ENCODE measurements at regions not wholly inside any gene's neighbourhood (a gene's known extent, or its start where the extent isn't known, plus 50 kb on each side); places are given as distances from the start of the nearest gene placed in this dataset.

- Histone ChIP-seq H4K8ac (ENCODE audit: low read length) (no peak overlapping the region), H4K91ac (ENCODE audit: low read length) (no peak overlapping the region), H3K14ac (ENCODE audit: low read length in 2 of 2) (no peak overlapping the region), H3K4ac (ENCODE audit: low read depth in 1 of 2, low read length in 2 of 2) (no peak overlapping the region), H3K4me3 (ENCODE audit: insufficient read depth in 1 of 2, low read depth in 1 of 2, low read length in 2 of 2) (no peak overlapping the region), H2AFZ (ENCODE audit: low read depth, low read length) (no peak overlapping the region), H3K9ac (ENCODE audit: low read length) (no peak overlapping the region), H2BK5ac (ENCODE audit: low read depth, low read length, poor library complexity, severe bottlenecking) (no peak overlapping the region), H3K4me2 (ENCODE audit: low read length, poor library complexity, severe bottlenecking) (no peak overlapping the region), H2BK120ac (ENCODE audit: low read depth, low read length) (no peak overlapping the region), H2BK15ac (ENCODE audit: low read depth, poor library complexity, severe bottlenecking) (no peak overlapping the region), H3K79me1 (replicated peaks; ENCODE audit: low read length, poor library complexity, severe bottlenecking) (no peaks in the 10 kb centered on the region), H2AK5ac (ENCODE audit: low read length, severe bottlenecking) (no peak overlapping the region), H3K9me3 (ENCODE audit: control insufficient read depth, low read length) (peaks cover 40% of the 10 kb centered on the region), H3K18ac (ENCODE audit: low read depth in 1 of 2, low read length in 2 of 2) (no peak overlapping the region), H3K27ac (ENCODE audit: low read length, poor library complexity, severe bottlenecking) (no peak overlapping the region), H3K36me3 (ENCODE audit: control insufficient read depth in 1 of 2, insufficient read depth in 2 of 2, low read depth in 1 of 2, low read length in 2 of 2) (no peaks in the 10 kb centered on the region), H2BK12ac (ENCODE audit: low read length in 2 of 2) (no peak overlapping the region), H3K23ac (ENCODE audit: low read length in 2 of 2) (no peak overlapping the region), H3K4me1 (ENCODE audit: control insufficient read depth, insufficient read depth, low read depth, low read length) (no peaks in the 10 kb centered on the region), H3K27me3 (ENCODE audit: control insufficient read depth in 1 of 2, insufficient read depth in 1 of 2, low read length in 2 of 2) (no peaks in the 10 kb centered on the region)
- no peak for DNase-seq
- WGBS = no CpG with 5 or more reads among the region's 2 CpGs
Observed at GRCh38 chr6:88290411-88290810, 124.3 kb upstream of the CNR1 start.

DNA sequence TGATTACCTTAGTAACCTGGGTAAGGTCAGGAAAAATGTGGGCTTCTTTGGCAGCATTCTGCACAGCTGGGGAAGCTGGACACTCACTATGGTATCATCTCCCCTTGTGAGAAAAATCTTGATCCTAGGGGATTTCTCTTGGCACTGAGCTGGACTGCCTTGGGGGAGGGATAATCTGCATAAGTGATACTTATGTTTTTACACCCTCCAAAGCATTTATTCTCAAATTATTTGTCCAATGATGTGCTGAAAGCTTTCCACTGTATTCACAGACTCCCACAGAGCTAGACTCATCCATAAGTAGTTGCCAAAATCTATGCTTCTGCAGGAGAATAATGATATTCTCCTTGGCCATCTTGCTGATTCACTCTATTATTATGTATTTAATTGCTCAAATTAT is 121.5 kb upstream of the CNR1 start:
- H2BK12ac ChIP-seq (ENCODE audit: low read length in 2 of 2) = no peak overlapping the region
- H3K9ac ChIP-seq (ENCODE audit: low read length) = no peak overlapping the region
- H4K91ac ChIP-seq (ENCODE audit: low read length) = no peak overlapping the region
- no peak overlapping the region for H3K18ac ChIP-seq (ENCODE audit: low read depth in 1 of 2, low read length in 2 of 2)
- no peak overlapping the region for H2BK15ac ChIP-seq (ENCODE audit: low read depth, poor library complexity, severe bottlenecking)
- H3K4me2 ChIP-seq (ENCODE audit: low read length, poor library complexity, severe bottlenecking) = no peak overlapping the region
- H2BK120ac ChIP-seq (ENCODE audit: low read depth, low read length) = no peak overlapping the region
- no peak overlapping the region for H2AK5ac ChIP-seq (ENCODE audit: low read length, severe bottlenecking)
- no peaks in the 10 kb centered on the region for H3K27me3 ChIP-seq (ENCODE audit: control insufficient read depth in 1 of 2, insufficient read depth in 1 of 2, low read length in 2 of 2)
- H3K23ac ChIP-seq (ENCODE audit: low read length in 2 of 2) = no peak overlapping the region
- no peak overlapping the region for H2AFZ ChIP-seq (ENCODE audit: low read depth, low read length)
- H3K4ac ChIP-seq (ENCODE audit: low read depth in 1 of 2, low read length in 2 of 2) = no peak overlapping the region
- peaks cover 45% of the 10 kb centered on the region for H3K9me3 ChIP-seq (ENCODE audit: control insufficient read depth, low read length)
- no peak overlapping the region for H3K27ac ChIP-seq (ENCODE audit: low read length, poor library complexity, severe bottlenecking)
- DNase-seq = no peak
- H3K79me1 ChIP-seq (replicated peaks; ENCODE audit: low read length, poor library complexity, severe bottlenecking) = no peaks in the 10 kb centered on the region
- no peaks in the 10 kb centered on the region for H3K36me3 ChIP-seq (ENCODE audit: control insufficient read depth in 1 of 2, insufficient read depth in 2 of 2, low read depth in 1 of 2, low read length in 2 of 2)
- H3K4me1 ChIP-seq (ENCODE audit: control insufficient read depth, insufficient read depth, low read depth, low read length) = no peaks in the 10 kb centered on the region
- H3K14ac ChIP-seq (ENCODE audit: low read length in 2 of 2) = no peak overlapping the region
- no peak overlapping the region for H3K4me3 ChIP-seq (ENCODE audit: insufficient read depth in 1 of 2, low read depth in 1 of 2, low read length in 2 of 2)
- no peak overlapping the region for H2BK5ac ChIP-seq (ENCODE audit: low read depth, low read length, poor library complexity, severe bottlenecking)
- H4K8ac ChIP-seq (ENCODE audit: low read length) = no peak overlapping the region

DNA sequence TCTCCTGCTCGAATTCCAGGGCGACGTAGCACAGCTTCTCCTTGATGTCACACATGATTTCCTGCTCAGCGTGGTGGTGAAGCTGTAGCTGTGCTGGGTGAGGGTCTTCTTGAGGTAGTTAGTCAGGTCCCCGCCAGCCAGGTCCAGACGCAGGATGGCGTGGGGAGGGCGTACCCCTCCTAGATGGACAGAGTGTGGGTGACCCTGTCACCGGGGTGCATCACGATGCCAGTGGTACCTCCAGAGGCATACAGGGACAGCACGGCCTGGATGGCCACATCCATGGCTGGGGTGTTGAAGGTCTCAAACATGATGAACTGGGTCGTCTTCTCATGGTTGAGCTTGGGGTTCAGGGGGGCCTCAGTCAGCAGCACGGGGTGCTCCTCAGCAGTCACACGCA is 110.2 kb upstream of the CNR1 start:
- 83% methylated on average over 14 of the region's 14 CpGs for WGBS

GRCh38 chr6:88268508-88268907 is 102.4 kb upstream of the CNR1 start:
- Histone ChIP-seq H2BK15ac (ENCODE audit: low read depth, poor library complexity, severe bottlenecking) (no peak overlapping the region), H3K27me3 (ENCODE audit: control insufficient read depth in 1 of 2, insufficient read depth in 1 of 2, low read length in 2 of 2) (peaks cover 0 to 3% of the 10 kb centered on the region in 2 experiments), H2BK5ac (ENCODE audit: low read depth, low read length, poor library complexity, severe bottlenecking) (no peak overlapping the region), H3K18ac (ENCODE audit: low read depth in 1 of 2, low read length in 2 of 2) (no peak overlapping the region), H3K4me2 (ENCODE audit: low read length, poor library complexity, severe bottlenecking) (no peak overlapping the region), H4K91ac (ENCODE audit: low read length) (no peak overlapping the region), H3K23ac (ENCODE audit: low read length in 2 of 2) (no peak overlapping the region), H2AFZ (ENCODE audit: low read depth, low read length) (no peak overlapping the region), H3K9ac (ENCODE audit: low read length) (no peak overlapping the region), H2BK12ac (ENCODE audit: low read length in 2 of 2) (no peak overlapping the region), H3K4ac (ENCODE audit: low read depth in 1 of 2, low read length in 2 of 2) (no peak overlapping the region), H3K4me1 (ENCODE audit: control insufficient read depth, insufficient read depth, low read depth, low read length) (no peaks in the 10 kb centered on the region), H4K8ac (ENCODE audit: low read length) (no peak overlapping the region), H3K4me3 (ENCODE audit: insufficient read depth in 1 of 2, low read depth in 1 of 2, low read length in 2 of 2) (no peak overlapping the region), H2AK5ac (ENCODE audit: low read length, severe bottlenecking) (no peak overlapping the region), H3K36me3 (ENCODE audit: control insufficient read depth in 1 of 2, insufficient read depth in 2 of 2, low read depth in 1 of 2, low read length in 2 of 2) (no peaks in the 10 kb centered on the region), H3K27ac (ENCODE audit: low read length, poor library complexity, severe bottlenecking) (no peak overlapping the region), H2BK120ac (ENCODE audit: low read depth, low read length) (no peak overlapping the region), H3K14ac (ENCODE audit: low read length in 2 of 2) (no peak overlapping the region), H3K9me3 (ENCODE audit: control insufficient read depth, low read length) (no peaks in the 10 kb centered on the region), H3K79me1 (replicated peaks; ENCODE audit: low read length, poor library complexity, severe bottlenecking) (no peaks in the 10 kb centered on the region)
- under 1% methylated on average over 7 of the region's 7 CpGs for whole genome bisulfite sequencing
- DNase-seq = no peak

More for the DNA sequence above, 110.2 kb upstream of the CNR1 start:
- H3K79me1 ChIP-seq (replicated peaks; ENCODE audit: low read length, poor library complexity, severe bottlenecking) = no peaks in the 10 kb centered on the region
- DNase-seq = no peak
- H2AFZ ChIP-seq (ENCODE audit: low read depth, low read length) = no peak overlapping the region
- H3K4me1 ChIP-seq (ENCODE audit: control insufficient read depth, insufficient read depth, low read depth, low read length) = no peaks in the 10 kb centered on the region
- no peaks in the 10 kb centered on the region for H3K9me3 ChIP-seq (ENCODE audit: control insufficient read depth, low read length)
- H3K18ac ChIP-seq (ENCODE audit: low read depth in 1 of 2, low read length in 2 of 2) = no peak overlapping the region
- no peak overlapping the region for H3K23ac ChIP-seq (ENCODE audit: low read length in 2 of 2)
- no peak overlapping the region for H3K27ac ChIP-seq (ENCODE audit: low read length, poor library complexity, severe bottlenecking)
- no peak overlapping the region for H3K9ac ChIP-seq (ENCODE audit: low read length)
- H2BK12ac ChIP-seq (ENCODE audit: low read length in 2 of 2) = no peak overlapping the region
- H3K36me3 ChIP-seq (ENCODE audit: control insufficient read depth in 1 of 2, insufficient read depth in 2 of 2, low read depth in 1 of 2, low read length in 2 of 2) = no peaks in the 10 kb centered on the region
- no peak overlapping the region for H3K4me3 ChIP-seq (ENCODE audit: insufficient read depth in 1 of 2, low read depth in 1 of 2, low read length in 2 of 2)
- H4K8ac ChIP-seq (ENCODE audit: low read length) = no peak overlapping the region
- H2BK120ac ChIP-seq (ENCODE audit: low read depth, low read length) = no peak overlapping the region
- no peaks in the 10 kb centered on the region for H3K27me3 ChIP-seq (ENCODE audit: control insufficient read depth in 1 of 2, insufficient read depth in 1 of 2, low read length in 2 of 2)
- no peak overlapping the region for H3K4ac ChIP-seq (ENCODE audit: low read depth in 1 of 2, low read length in 2 of 2)
- no peak overlapping the region for H2BK5ac ChIP-seq (ENCODE audit: low read depth, low read length, poor library complexity, severe bottlenecking)
- H2BK15ac ChIP-seq (ENCODE audit: low read depth, poor library complexity, severe bottlenecking) = no peak overlapping the region
- H2AK5ac ChIP-seq (ENCODE audit: low read length, severe bottlenecking) = no peak overlapping the region
- H3K4me2 ChIP-seq (ENCODE audit: low read length, poor library complexity, severe bottlenecking) = no peak overlapping the region
- no peak overlapping the region for H3K14ac ChIP-seq (ENCODE audit: low read length in 2 of 2)
- H4K91ac ChIP-seq (ENCODE audit: low read length) = no peak overlapping the region

All from mesenchymal stem cell (in vitro differentiated cells and primary cell).